Fibroblast of lung (primary cell): ENCODE measurements at regions not wholly inside any gene's neighbourhood (a gene's known extent, or its start where the extent isn't known, plus 50 kb on each side); places are given as distances from the start of the nearest gene placed in this dataset.

Experiments used
- DNase-seq, 2 donors: peaks; one replicate each; pipeline versions ENCODE4 v3.0.0 to v3.0.0-alpha.2; 2010; ENCODE audit warnings: low read depth in 2 of 2
- H2AFZ ChIP-seq: 2 replicates; pipeline ENCODE4 v1.5.1; 2012; ENCODE audit warnings: low read length, control low read depth, inconsistent platforms
- H3K27ac ChIP-seq: 2 replicates; pipeline ENCODE4 v1.5.1; 2011; ENCODE audit warnings: low read length, control low read depth; ENCODE audit not compliant: insufficient read depth
- H3K27me3 ChIP-seq: 2 replicates; pipeline ENCODE4 v1.5.1; 2011; ENCODE audit warnings: mild to moderate bottlenecking, low read length; ENCODE audit not compliant: control insufficient read depth, insufficient read depth
- H3K36me3 ChIP-seq: 2 replicates; pipeline ENCODE4 v1.5.1; 2011; ENCODE audit warnings: low read length; ENCODE audit not compliant: control insufficient read depth, insufficient read depth
- H3K4me1 ChIP-seq: 2 replicates; pipeline ENCODE4 v1.5.1; 2011; ENCODE audit warnings: low read length; ENCODE audit not compliant: control insufficient read depth, insufficient read depth; ENCODE audit errors: extremely low read depth
- H3K4me2 ChIP-seq: 2 replicates; pipeline ENCODE4 v1.5.1; 2011; ENCODE audit warnings: low read length, control low read depth; ENCODE audit not compliant: insufficient read depth; ENCODE audit errors: extremely low read depth
- H3K4me3 ChIP-seq, 4 experiments: fragments of 200-600 bp in 1 of 4; sonication (generic) in 1 of 4; replicated peaks in 1 of 4; 2 replicates each; pipeline ENCODE4 v1.5.1; 2011 to 2016; ENCODE audit warnings: low read length in 4 of 4, low read depth in 3 of 4, mild to moderate bottlenecking in 3 of 4, control low read depth in 2 of 4, inconsistent platforms in 1 of 4, mixed read lengths in 1 of 4; ENCODE audit not compliant: insufficient read depth in 1 of 4; ENCODE audit errors: control extremely low read depth in 1 of 4
- H3K79me2 ChIP-seq: 2 replicates; pipeline ENCODE4 v1.5.1; 2012; ENCODE audit warnings: mild to moderate bottlenecking, low read length, inconsistent platforms; ENCODE audit not compliant: control insufficient read depth, insufficient read depth
- H3K9ac ChIP-seq: 2 replicates; pipeline ENCODE4 v1.5.1; 2011; ENCODE audit warnings: mild to moderate bottlenecking, low read length, control low read depth; ENCODE audit not compliant: insufficient read depth
- H3K9me3 ChIP-seq: 2 replicates; pipeline ENCODE4 v1.5.1; 2012; ENCODE audit warnings: low read depth, low read length; ENCODE audit not compliant: control insufficient read depth, insufficient read depth
- H4K20me1 ChIP-seq: 2 replicates; pipeline ENCODE4 v1.5.1; 2011; ENCODE audit warnings: low read length; ENCODE audit not compliant: control insufficient read depth, insufficient read depth; ENCODE audit errors: extremely low read depth
- EZH2 ChIP-seq: IDR thresholded peaks from 2 replicates; pipeline ENCODE4 v1.5.1; 2012; ENCODE audit warnings: low read length, control low read depth, mild to moderate bottlenecking; ENCODE audit errors: missing control alignments
- TF ChIP-seq, protein P1 (sequence below), 2 donors: IDR thresholded peaks in 1 of 2; conservative IDR thresholded peaks in 1 of 2; 1 replicate in 1 of 2; 2 replicates in 1 of 2; pipeline ENCODE4 v1.5.1; 2011 to 2012; ENCODE audit warnings: low read length in 2 of 2, control low read depth in 1 of 2, inconsistent platforms in 1 of 2, low read depth in 1 of 2, mild to moderate bottlenecking in 1 of 2

DNA sequence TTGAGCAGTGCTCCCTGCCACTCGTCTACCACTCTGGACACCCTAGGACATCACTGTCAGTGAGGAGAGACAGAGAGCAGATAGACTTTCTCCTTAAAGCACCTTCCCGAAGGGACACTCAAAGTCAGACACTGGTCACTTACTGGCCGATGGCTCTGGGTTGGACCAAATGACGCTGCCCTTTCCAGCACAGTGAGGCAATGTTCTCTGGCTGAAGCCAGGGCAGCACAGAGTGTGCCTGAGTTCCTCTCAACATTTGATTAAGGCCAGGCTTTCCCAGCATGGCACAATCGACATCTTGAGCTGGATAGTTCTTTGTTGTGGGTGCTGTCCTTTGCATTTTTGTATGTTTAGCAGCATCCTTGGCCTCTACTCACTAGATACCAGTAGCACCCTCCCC is 206.2 kb downstream of the CSNK2A3 start:
- no peak overlapping the region for H2AFZ ChIP-seq
- no peak overlapping the region for H3K4me2 ChIP-seq
- no peak overlapping the region for H3K9ac ChIP-seq
- no peak overlapping the region for H3K27ac ChIP-seq
- TF ChIP-seq, protein P1, sequence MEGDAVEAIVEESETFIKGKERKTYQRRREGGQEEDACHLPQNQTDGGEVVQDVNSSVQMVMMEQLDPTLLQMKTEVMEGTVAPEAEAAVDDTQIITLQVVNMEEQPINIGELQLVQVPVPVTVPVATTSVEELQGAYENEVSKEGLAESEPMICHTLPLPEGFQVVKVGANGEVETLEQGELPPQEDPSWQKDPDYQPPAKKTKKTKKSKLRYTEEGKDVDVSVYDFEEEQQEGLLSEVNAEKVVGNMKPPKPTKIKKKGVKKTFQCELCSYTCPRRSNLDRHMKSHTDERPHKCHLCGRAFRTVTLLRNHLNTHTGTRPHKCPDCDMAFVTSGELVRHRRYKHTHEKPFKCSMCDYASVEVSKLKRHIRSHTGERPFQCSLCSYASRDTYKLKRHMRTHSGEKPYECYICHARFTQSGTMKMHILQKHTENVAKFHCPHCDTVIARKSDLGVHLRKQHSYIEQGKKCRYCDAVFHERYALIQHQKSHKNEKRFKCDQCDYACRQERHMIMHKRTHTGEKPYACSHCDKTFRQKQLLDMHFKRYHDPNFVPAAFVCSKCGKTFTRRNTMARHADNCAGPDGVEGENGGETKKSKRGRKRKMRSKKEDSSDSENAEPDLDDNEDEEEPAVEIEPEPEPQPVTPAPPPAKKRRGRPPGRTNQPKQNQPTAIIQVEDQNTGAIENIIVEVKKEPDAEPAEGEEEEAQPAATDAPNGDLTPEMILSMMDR (conservative IDR thresholded peaks at IDR 0.05 in 1 of 2, IDR thresholded peaks at IDR 0.05 in 1 of 2; ENCODE audit: low read depth in 1 of 2, low read length in 2 of 2) = no peak
- no peak for TF ChIP-seq EZH2
- H3K79me2 ChIP-seq = no peaks in the 10 kb centered on the region
- peaks cover 2% of the 10 kb centered on the region for H3K4me1 ChIP-seq
- H3K36me3 ChIP-seq = no peaks in the 10 kb centered on the region
- H3K9me3 ChIP-seq = no peaks in the 10 kb centered on the region
- no peak for DNase-seq
- no peaks in the 10 kb centered on the region for H3K27me3 ChIP-seq
- no peak overlapping the region for H3K4me3 ChIP-seq
- H4K20me1 ChIP-seq = no peaks in the 10 kb centered on the region

DNA sequence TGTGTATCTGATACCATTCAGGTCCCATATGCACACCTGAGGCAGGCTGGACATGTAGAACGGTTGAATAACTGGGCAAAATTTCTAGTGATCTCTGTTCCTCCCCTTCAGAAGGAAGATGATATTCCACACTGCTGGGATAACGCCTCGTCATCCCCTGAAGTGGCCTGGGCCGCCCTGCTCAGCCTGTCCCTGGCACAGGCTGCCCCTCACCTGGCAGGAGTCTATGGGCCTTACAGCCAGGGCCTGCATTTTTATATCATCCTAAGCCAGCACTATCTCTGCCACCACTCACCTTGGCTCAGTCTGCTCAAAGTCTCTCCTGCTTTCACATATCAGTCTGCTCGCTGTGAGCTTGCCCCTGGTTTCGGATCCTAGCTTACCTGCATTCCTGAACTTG is 209.2 kb downstream of the CSNK2A3 start:
- Histone ChIP-seq H3K9ac (no peak overlapping the region), H3K4me1 (peaks cover 2% of the 10 kb centered on the region), H3K9me3 (no peaks in the 10 kb centered on the region), H3K27me3 (no peaks in the 10 kb centered on the region), H3K27ac (no peak overlapping the region), H3K79me2 (no peaks in the 10 kb centered on the region), H2AFZ (no peak overlapping the region), H4K20me1 (no peaks in the 10 kb centered on the region), H3K4me3 (no peak overlapping the region), H3K4me2 (no peak overlapping the region), H3K36me3 (no peaks in the 10 kb centered on the region)
- no peak for DNase-seq
- TF ChIP-seq, protein P1 (conservative IDR thresholded peaks at IDR 0.05 in 1 of 2, IDR thresholded peaks at IDR 0.05 in 1 of 2; ENCODE audit: low read depth in 1 of 2, low read length in 2 of 2) = no peak

DNA sequence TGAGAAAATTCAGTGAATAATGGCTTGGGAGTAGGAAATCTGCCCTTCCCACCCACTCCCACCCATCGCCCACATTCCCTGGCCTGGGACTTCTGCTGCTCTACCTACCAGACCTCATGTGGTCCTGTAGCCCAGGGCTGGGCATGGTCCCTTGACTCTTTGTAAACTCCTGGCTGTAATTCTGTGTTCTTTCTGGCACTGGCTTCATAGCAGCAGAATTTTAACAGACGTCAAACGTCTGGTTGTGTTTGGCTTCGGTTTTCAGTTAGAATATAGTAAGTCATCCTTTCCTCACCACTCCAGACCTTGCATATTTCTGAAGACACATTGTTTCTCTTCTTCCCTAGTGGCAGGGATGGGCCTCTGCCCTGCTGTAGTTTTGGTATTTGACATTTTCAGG is 210.6 kb downstream of the CSNK2A3 start:
- TF ChIP-seq, protein P1 (conservative IDR thresholded peaks at IDR 0.05 in 1 of 2, IDR thresholded peaks at IDR 0.05 in 1 of 2; ENCODE audit: low read depth in 1 of 2, low read length in 2 of 2) = no peak
- TF ChIP-seq EZH2 = no peak
- Histone ChIP-seq H3K4me2 (no peak overlapping the region), H4K20me1 (no peaks in the 10 kb centered on the region), H3K9ac (no peak overlapping the region), H3K27ac (no peak overlapping the region), H3K4me1 (no peaks in the 10 kb centered on the region), H2AFZ (no peak overlapping the region), H3K9me3 (no peaks in the 10 kb centered on the region), H3K27me3 (no peaks in the 10 kb centered on the region), H3K4me3 (no peak overlapping the region), H3K79me2 (no peaks in the 10 kb centered on the region), H3K36me3 (no peaks in the 10 kb centered on the region)
- DNase-seq = no peak
